ENCODE measurements at regions not wholly inside any gene's neighbourhood (a gene's known extent, or its start where the extent isn't known, plus 50 kb on each side); places are given as distances from the start of the nearest gene placed in this dataset.

GRCh38 chr6:21827425-21828202, 234.1 kb downstream of the SOX4 start:
- TF ChIP-seq, protein P1, sequence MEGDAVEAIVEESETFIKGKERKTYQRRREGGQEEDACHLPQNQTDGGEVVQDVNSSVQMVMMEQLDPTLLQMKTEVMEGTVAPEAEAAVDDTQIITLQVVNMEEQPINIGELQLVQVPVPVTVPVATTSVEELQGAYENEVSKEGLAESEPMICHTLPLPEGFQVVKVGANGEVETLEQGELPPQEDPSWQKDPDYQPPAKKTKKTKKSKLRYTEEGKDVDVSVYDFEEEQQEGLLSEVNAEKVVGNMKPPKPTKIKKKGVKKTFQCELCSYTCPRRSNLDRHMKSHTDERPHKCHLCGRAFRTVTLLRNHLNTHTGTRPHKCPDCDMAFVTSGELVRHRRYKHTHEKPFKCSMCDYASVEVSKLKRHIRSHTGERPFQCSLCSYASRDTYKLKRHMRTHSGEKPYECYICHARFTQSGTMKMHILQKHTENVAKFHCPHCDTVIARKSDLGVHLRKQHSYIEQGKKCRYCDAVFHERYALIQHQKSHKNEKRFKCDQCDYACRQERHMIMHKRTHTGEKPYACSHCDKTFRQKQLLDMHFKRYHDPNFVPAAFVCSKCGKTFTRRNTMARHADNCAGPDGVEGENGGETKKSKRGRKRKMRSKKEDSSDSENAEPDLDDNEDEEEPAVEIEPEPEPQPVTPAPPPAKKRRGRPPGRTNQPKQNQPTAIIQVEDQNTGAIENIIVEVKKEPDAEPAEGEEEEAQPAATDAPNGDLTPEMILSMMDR (IDR thresholded peaks at IDR 0.05): no peak
- H3K27me3 ChIP-seq (ENCODE audit: control insufficient read depth, insufficient read depth, low read length): no peaks in the 10 kb centered on the region
- H3K9me3 ChIP-seq (ENCODE audit: control insufficient read depth, low read length): no peaks in the 10 kb centered on the region
- H3K36me3 ChIP-seq (ENCODE audit: control insufficient read depth, insufficient read depth, low read length): no peaks in the 10 kb centered on the region
- no peaks in the 10 kb centered on the region for H3K4me1 ChIP-seq
- H3K4me3 ChIP-seq (ENCODE audit: low read depth, low read length): no peak overlapping the region
- H3K79me2 ChIP-seq: no peaks in the 10 kb centered on the region
- no peak overlapping the region for H3K4me2 ChIP-seq (ENCODE audit: low read length)
- no peak overlapping the region for H3K27ac ChIP-seq
- H3K9ac ChIP-seq: no peak overlapping the region
- no peak overlapping the region for H2AFZ ChIP-seq

GRCh38 chr6:21828704-21829103, 235.2 kb downstream of the SOX4 start:
- H2AFZ ChIP-seq: no peak overlapping the region
- TF ChIP-seq, protein P1 (IDR thresholded peaks at IDR 0.05): no peak
- no peaks in the 10 kb centered on the region for H3K36me3 ChIP-seq (ENCODE audit: control insufficient read depth, insufficient read depth, low read length)
- no peak overlapping the region for H3K4me3 ChIP-seq (ENCODE audit: low read depth, low read length)
- no peak overlapping the region for H3K9ac ChIP-seq
- no peaks in the 10 kb centered on the region for H3K9me3 ChIP-seq (ENCODE audit: control insufficient read depth, low read length)
- no peak overlapping the region for H3K4me2 ChIP-seq (ENCODE audit: low read length)
- H3K27me3 ChIP-seq (ENCODE audit: control insufficient read depth, insufficient read depth, low read length): no peaks in the 10 kb centered on the region
- H3K4me1 ChIP-seq: no peaks in the 10 kb centered on the region
- no peak overlapping the region for H3K27ac ChIP-seq
- H3K79me2 ChIP-seq: no peaks in the 10 kb centered on the region

DNA sequence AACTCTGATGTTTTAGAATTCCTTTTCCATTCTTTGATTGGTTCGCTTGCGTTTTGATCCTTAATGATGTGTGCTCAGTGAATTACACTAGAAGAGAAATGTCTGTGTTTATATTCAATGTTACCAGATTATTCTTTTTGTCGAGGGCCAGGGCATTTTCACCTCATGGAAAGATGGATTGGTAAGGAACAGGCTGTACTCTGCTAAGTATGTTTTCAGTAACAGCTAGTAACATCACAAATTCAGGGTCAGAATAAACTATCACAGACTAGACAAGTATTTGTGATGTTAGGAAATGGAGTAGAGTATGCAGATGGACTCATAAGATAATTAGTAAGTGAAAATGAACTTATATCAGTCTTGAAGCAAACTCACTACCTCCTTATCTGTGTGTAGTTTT, 235.6 kb downstream of the SOX4 start:
- Histone ChIP-seq H3K79me2 (no peaks in the 10 kb centered on the region), H3K27ac (no peak overlapping the region), H3K9me3 (ENCODE audit: control insufficient read depth, low read length) (no peaks in the 10 kb centered on the region), H3K4me3 (ENCODE audit: low read depth, low read length) (no peak overlapping the region), H3K9ac (no peak overlapping the region), H3K4me1 (no peaks in the 10 kb centered on the region), H3K36me3 (ENCODE audit: control insufficient read depth, insufficient read depth, low read length) (no peaks in the 10 kb centered on the region), H3K4me2 (ENCODE audit: low read length) (no peak overlapping the region), H3K27me3 (ENCODE audit: control insufficient read depth, insufficient read depth, low read length) (no peaks in the 10 kb centered on the region), H2AFZ (no peak overlapping the region)
- TF ChIP-seq, protein P1 (IDR thresholded peaks at IDR 0.05): no peak

DNA sequence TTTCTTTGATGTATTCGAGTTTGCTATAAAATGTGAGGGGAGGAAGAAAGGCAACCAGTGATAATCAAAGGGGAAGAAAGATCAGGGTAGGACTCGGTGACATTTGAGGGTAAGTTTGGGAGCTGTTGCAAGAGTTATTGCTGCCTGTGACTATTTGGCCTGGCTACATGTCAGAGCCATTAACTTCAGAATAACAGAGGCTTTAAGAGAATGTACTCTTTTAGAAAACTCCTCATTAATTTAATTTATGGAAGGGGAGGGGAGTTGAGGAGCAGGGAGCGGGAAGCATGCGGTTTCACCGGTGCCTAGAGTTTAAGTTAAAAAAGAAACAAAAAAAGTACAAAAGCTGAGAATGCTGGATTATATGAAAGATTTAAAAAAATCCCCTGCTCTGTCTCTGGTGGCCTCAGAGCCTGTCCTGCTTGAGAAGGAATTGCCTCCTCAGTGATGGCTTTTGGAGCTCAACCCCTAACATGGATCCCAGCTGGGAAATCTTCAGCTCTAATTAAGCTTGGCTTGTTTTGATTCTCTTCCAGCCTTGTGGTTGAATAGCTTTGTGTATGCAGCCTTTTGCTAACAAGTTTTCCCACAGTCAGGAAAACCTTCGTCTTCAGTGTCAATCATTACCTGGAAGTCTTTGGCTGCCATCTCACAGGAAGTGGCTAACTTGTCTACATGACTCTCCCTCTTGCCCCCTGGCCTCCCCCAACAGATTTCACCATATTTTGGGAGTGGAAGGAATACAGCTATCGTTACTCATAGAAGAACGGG, 238.2 kb downstream of the SOX4 start:
- no peak overlapping the region for H2AFZ ChIP-seq
- H3K27me3 ChIP-seq (ENCODE audit: control insufficient read depth, insufficient read depth, low read length): no peaks in the 10 kb centered on the region
- no peaks in the 10 kb centered on the region for H3K9me3 ChIP-seq (ENCODE audit: control insufficient read depth, low read length)
- no peaks in the 10 kb centered on the region for H3K79me2 ChIP-seq
- no peak overlapping the region for H3K4me2 ChIP-seq (ENCODE audit: low read length)
- H3K9ac ChIP-seq: no peak overlapping the region
- no peak overlapping the region for H3K27ac ChIP-seq
- TF ChIP-seq, protein P1 (IDR thresholded peaks at IDR 0.05): no peak
- no peak overlapping the region for H3K4me3 ChIP-seq (ENCODE audit: low read depth, low read length)
- no peaks in the 10 kb centered on the region for H3K36me3 ChIP-seq (ENCODE audit: control insufficient read depth, insufficient read depth, low read length)
- H3K4me1 ChIP-seq: no peaks in the 10 kb centered on the region
